AG10803 (cell line): ENCODE measurements at regions not wholly inside any gene's neighbourhood (a gene's known extent, or its start where the extent isn't known, plus 50 kb on each side); places are given as distances from the start of the nearest gene placed in this dataset.

ENCODE experiments used
- DNase-seq: peaks from one replicate; pipeline ENCODE4 v3.0.0; 2010; ENCODE audit warnings: low read depth
- H3K4me3 ChIP-seq: 2 replicates; pipeline ENCODE4 v1.5.1; 2011; ENCODE audit warnings: mild to moderate bottlenecking, low read length, control low read depth
- TF ChIP-seq, protein P1 (sequence below): conservative IDR thresholded peaks from 2 replicates; pipeline ENCODE4 v1.5.1; 2011; ENCODE audit warnings: mild to moderate bottlenecking, low read length, control low read depth, inconsistent platforms

DNA sequence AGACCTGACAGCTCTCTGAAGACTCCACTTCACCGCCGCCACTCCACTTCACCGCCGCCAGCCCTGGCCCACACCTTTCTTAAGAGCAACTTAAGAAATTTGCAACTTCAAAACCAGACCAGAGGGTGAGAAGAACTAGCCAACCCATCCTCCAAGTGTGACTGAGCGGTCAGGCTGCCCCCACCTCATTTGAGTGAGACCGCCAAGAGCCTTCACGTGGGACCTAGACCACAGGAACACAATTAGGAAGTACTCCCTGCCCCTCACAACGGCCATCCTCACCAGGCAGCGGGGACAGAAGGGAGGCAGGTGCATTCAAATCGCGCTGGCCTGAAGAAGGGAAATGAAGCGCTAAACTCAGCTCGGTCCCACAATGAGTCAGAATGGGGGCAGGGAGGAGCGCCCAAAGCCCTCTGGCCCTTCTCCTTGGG lies 156.8 kb upstream of the BCL6 start:
- no peak for DNase-seq
- H3K4me3 ChIP-seq, result no peak overlapping the region
- TF ChIP-seq, protein P1, sequence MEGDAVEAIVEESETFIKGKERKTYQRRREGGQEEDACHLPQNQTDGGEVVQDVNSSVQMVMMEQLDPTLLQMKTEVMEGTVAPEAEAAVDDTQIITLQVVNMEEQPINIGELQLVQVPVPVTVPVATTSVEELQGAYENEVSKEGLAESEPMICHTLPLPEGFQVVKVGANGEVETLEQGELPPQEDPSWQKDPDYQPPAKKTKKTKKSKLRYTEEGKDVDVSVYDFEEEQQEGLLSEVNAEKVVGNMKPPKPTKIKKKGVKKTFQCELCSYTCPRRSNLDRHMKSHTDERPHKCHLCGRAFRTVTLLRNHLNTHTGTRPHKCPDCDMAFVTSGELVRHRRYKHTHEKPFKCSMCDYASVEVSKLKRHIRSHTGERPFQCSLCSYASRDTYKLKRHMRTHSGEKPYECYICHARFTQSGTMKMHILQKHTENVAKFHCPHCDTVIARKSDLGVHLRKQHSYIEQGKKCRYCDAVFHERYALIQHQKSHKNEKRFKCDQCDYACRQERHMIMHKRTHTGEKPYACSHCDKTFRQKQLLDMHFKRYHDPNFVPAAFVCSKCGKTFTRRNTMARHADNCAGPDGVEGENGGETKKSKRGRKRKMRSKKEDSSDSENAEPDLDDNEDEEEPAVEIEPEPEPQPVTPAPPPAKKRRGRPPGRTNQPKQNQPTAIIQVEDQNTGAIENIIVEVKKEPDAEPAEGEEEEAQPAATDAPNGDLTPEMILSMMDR, result no peak

DNA sequence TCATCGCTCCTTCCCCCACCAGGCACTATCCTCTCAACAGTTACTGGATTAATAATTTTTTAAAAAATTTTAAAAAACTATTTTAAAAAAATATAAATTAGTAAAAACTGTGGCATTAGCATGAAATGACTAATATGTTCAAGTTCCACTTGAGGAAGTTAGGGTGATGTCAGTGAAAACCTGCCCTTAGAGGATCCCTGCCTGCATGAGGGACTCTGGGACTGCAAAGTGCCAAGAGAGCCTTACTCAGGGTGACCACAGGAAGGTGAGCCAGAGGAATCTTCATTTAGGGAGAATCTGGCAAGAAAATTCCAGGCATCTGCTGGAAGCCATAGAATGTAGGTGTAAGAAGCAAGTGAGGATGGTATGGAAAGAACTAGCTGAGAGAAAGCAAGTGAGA lies 157.7 kb upstream of the BCL6 start:
- no peak overlapping the region for H3K4me3 ChIP-seq
- DNase-seq, result no peak
- TF ChIP-seq, protein P1, result no peak

DNA sequence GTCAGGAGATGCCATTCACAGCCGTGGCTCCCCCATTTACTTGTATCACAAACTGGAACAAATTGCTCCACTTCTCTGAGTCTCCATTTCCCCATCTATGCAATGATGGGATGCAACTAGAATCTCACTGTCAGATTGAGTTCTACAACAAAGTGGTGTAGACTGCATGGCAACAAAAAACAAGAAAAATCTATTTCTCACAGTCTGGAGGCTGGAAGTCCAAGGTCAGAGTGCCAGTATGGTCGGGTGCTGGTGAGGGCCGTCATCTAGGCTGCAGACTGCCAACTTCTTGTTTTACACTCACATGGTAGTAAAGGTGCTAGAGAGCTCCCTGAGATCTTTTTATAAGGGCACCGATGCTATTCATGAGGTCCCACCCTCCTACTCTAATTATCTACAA lies 158.4 kb upstream of the BCL6 start:
- TF ChIP-seq, protein P1, result no peak
- H3K4me3 ChIP-seq, result no peak overlapping the region
- no peak for DNase-seq

DNA sequence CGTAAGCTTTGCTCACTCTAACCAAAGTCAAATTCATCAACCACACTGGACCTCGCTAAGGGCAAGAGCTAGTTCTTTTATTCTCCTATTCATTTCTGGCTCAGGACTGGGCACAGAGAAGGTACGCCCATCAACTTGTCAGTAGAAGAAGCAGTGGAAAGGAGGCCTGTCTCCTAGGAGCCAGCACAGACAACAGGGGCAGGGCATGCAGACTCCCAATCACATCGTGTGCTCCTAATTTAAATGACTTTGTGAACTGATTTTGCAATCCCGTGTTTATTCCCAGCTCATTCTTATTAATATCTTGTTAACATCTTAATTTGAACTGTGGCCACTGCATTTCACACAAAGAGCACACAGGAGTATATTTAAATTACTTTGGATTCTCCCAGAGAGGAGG lies 161.1 kb upstream of the BCL6 start:
- no peak for DNase-seq
- no peak overlapping the region for H3K4me3 ChIP-seq
- TF ChIP-seq, protein P1, result no peak

DNA sequence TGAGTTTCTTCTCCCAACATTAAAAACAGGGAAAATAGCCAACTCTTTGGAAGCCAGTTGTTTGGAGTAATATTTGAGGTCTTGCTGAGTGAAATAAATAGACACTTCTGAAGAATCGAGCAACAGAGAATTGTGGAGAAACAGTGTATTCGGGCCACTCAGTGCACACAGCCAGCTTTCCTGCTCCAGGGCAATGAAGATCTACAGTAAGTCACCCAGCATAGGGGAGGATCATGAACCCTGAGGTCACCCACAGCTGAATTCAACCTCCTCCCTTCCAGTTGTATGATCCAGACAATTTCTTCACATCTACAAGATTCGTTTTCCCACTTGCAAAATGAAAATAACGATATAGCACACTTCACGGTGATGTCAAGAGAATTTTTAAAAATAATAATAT lies 161.7 kb upstream of the BCL6 start:
- H3K4me3 ChIP-seq, result no peak overlapping the region
- TF ChIP-seq, protein P1, result no peak
- no peak for DNase-seq

DNA sequence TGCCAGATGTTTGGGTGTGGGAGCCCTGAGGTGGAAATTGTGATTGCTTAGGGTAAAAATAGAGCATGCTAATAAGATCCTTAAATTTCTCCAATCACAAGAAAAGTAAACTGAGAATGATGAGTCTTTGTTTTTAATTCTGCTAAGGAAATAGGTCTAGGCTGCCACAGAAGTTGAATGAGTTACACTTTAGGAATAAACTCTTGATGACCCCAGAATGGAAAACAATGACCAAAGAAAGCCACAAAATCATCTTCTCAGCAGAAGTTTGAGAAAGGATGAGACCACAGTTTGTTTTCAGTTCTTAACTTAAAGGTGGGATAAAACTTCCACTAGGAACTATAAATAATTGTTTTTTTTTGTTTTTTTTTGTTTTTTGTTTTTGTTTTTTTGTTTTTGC lies 164.6 kb upstream of the BCL6 start:
- no peak overlapping the region for H3K4me3 ChIP-seq
- TF ChIP-seq, protein P1, result no peak
- DNase-seq, result no peak

DNA sequence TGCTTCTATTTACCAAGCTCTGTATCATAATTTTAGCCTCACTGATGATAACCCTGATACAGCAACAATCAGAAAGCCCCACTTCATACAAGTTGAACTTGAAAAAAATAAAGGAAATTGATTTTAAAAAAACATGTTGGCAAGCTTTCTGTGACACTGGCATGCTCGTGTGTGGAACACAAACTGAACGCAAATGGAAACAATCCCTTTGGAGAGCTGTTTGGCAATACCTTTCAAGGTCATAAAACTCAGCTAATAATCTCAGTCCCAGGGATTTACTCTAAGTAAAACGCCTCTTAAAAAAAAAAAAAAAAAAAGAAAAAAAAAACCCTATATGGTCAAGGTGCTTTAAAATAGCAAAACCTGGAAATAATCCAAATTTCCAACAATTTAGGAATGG lies 166.7 kb upstream of the BCL6 start:
- H3K4me3 ChIP-seq, result no peak overlapping the region
- TF ChIP-seq, protein P1, result no peak
- no peak for DNase-seq
